ENCODE measurements at regions not wholly inside any gene's neighbourhood (a gene's known extent, or its start where the extent isn't known, plus 50 kb on each side); places are given as distances from the start of the nearest gene placed in this dataset.

DNA sequence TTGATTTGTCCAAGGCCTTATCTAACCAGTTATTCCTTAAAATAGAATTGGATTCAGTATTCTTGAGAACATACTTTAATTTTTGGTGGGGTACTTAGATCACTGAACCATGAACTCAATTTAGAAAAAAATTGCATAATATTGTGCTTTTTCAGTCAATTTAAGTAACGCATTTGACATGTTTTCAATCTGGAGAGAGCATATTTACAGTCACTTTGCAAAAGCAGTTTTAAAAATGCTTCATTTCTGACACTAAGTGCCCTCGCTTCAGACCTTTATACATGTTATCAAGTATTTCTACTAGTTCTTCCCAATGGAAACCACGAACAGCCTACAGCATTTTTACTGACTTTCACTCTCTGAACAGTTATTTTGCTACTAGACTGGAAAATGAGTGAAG lies 257.1 kb upstream of the NDST4 start:
- DNase-seq (no peak), ATAC-seq (no peak)
- Histone ChIP-seq H2AFZ (ENCODE audit: low read length) (no peak overlapping the region), H3F3A (ENCODE audit: low read length, unreplicated experiment) (no peaks in the 10 kb centered on the region), H3K9ac (ENCODE audit: low read length) (no peak overlapping the region), H3K79me2 (ENCODE audit: low read length) (no peaks in the 10 kb centered on the region), H3K4me1 (ENCODE audit: insufficient read depth, low read length) (no peaks in the 10 kb centered on the region), H3K27ac (ENCODE audit: low read length) (no peak overlapping the region), H4K20me1 (ENCODE audit: low read length) (no peaks in the 10 kb centered on the region), H3K9me2 (replicated peaks; ENCODE audit: low read length) (no peaks in the 10 kb centered on the region), H3K4me3 (ENCODE audit: low read length) (no peak overlapping the region), H3K36me3 (ENCODE audit: low read depth, low read length) (no peaks in the 10 kb centered on the region), H3K27me3 (ENCODE audit: low read length) (no peaks in the 10 kb centered on the region), H3K4me2 (ENCODE audit: low read length) (no peak overlapping the region), H3K9me3 (ENCODE audit: low read length) (no peaks in the 10 kb centered on the region)
- ChIA-PET CTCF (no interaction called here), POLR2A (ENCODE audit: unreplicated experiment) (no interaction called here)
- TF ChIP-seq, protein P1, sequence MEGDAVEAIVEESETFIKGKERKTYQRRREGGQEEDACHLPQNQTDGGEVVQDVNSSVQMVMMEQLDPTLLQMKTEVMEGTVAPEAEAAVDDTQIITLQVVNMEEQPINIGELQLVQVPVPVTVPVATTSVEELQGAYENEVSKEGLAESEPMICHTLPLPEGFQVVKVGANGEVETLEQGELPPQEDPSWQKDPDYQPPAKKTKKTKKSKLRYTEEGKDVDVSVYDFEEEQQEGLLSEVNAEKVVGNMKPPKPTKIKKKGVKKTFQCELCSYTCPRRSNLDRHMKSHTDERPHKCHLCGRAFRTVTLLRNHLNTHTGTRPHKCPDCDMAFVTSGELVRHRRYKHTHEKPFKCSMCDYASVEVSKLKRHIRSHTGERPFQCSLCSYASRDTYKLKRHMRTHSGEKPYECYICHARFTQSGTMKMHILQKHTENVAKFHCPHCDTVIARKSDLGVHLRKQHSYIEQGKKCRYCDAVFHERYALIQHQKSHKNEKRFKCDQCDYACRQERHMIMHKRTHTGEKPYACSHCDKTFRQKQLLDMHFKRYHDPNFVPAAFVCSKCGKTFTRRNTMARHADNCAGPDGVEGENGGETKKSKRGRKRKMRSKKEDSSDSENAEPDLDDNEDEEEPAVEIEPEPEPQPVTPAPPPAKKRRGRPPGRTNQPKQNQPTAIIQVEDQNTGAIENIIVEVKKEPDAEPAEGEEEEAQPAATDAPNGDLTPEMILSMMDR (conservative IDR thresholded peaks at IDR 0.05; ENCODE audit: low read depth, low read length): no peak
- intact Hi-C loops (cut with micrococcal nuclease): no loop called here
- BruUV-seq (replicated peaks): no TSS peak

GRCh38 chr4:115370012-115370411 lies 256.6 kb upstream of the NDST4 start:
- CTCF ChIA-PET: no interaction called here
- Histone ChIP-seq H2AFZ (ENCODE audit: low read length) (no peak overlapping the region), H3K27me3 (ENCODE audit: low read length) (no peaks in the 10 kb centered on the region), H3K9me3 (ENCODE audit: low read length) (no peaks in the 10 kb centered on the region), H3K4me2 (ENCODE audit: low read length) (no peak overlapping the region), H3K79me2 (ENCODE audit: low read length) (no peaks in the 10 kb centered on the region), H3K27ac (ENCODE audit: low read length) (no peak overlapping the region), H4K20me1 (ENCODE audit: low read length) (no peaks in the 10 kb centered on the region), H3K4me1 (ENCODE audit: insufficient read depth, low read length) (no peaks in the 10 kb centered on the region), H3F3A (ENCODE audit: low read length, unreplicated experiment) (no peaks in the 10 kb centered on the region), H3K9me2 (replicated peaks; ENCODE audit: low read length) (no peaks in the 10 kb centered on the region), H3K9ac (ENCODE audit: low read length) (no peak overlapping the region), H3K4me3 (ENCODE audit: low read length) (no peak overlapping the region), H3K36me3 (ENCODE audit: low read depth, low read length) (no peaks in the 10 kb centered on the region)
- no peak for ATAC-seq
- no TSS peak for BruUV-seq (replicated peaks)
- DNase-seq: no peak
- TF ChIP-seq, protein P1 (conservative IDR thresholded peaks at IDR 0.05; ENCODE audit: low read depth, low read length): no peak
- TF ChIP-seq EZH2phosphoT487 (IDR thresholded peaks at IDR 0.05; ENCODE audit: borderline replicate concordance, low read length): no peak
- POLR2A ChIA-PET (ENCODE audit: unreplicated experiment): no interaction called here
- intact Hi-C loops (cut with micrococcal nuclease): no loop called here

DNA sequence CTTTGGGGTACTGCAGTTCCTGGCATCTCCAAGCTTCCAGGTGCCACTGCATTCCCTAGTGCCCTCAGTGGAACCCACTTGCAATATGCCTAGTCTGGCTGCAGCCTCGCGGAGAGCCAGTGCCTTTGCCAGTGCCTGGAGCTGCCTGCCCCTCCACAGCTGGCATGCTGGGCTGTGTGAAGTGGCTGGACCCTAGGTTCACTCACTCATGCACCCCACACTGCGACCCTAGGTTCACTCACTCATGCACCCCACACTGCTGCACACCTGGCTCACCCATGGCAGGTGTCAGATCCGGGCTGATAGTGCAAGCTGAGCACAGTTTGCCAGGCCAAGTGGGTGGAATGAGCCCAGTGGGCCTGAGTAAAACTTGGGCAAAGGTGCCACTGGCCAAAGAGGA lies 253.0 kb upstream of the NDST4 start:
- Histone ChIP-seq H3K9ac (ENCODE audit: low read length) (no peak overlapping the region), H3K4me2 (ENCODE audit: low read length) (no peak overlapping the region), H3K79me2 (ENCODE audit: low read length) (no peaks in the 10 kb centered on the region), H2AFZ (ENCODE audit: low read length) (no peak overlapping the region), H3K36me3 (ENCODE audit: low read depth, low read length) (no peaks in the 10 kb centered on the region), H3K9me3 (ENCODE audit: low read length) (no peaks in the 10 kb centered on the region), H4K20me1 (ENCODE audit: low read length) (no peaks in the 10 kb centered on the region), H3K27ac (ENCODE audit: low read length) (no peak overlapping the region), H3K4me1 (ENCODE audit: insufficient read depth, low read length) (no peaks in the 10 kb centered on the region), H3F3A (ENCODE audit: low read length, unreplicated experiment) (no peaks in the 10 kb centered on the region), H3K27me3 (ENCODE audit: low read length) (no peaks in the 10 kb centered on the region), H3K4me3 (ENCODE audit: low read length) (no peak overlapping the region), H3K9me2 (replicated peaks; ENCODE audit: low read length) (no peaks in the 10 kb centered on the region)
- no peak for DNase-seq
- CTCF ChIA-PET: no interaction called here
- TF ChIP-seq EZH2 (IDR thresholded peaks at IDR 0.05; ENCODE audit: low read length, unreplicated experiment) (no peak), EZH2phosphoT487 (IDR thresholded peaks at IDR 0.05; ENCODE audit: borderline replicate concordance, low read length) (no peak)
- TF ChIP-seq, protein P1 (conservative IDR thresholded peaks at IDR 0.05; ENCODE audit: low read depth, low read length): no peak
- BruUV-seq (replicated peaks): no TSS peak
- POLR2A ChIA-PET (ENCODE audit: unreplicated experiment): no interaction called here
- intact Hi-C loops (cut with micrococcal nuclease): no loop called here
- no peak for ATAC-seq

Measured in PC-3 (cell line).